Gastroesophageal sphincter (tissue), 3 donors: ENCODE measurements at regions not wholly inside any gene's neighbourhood (a gene's known extent, or its start where the extent isn't known, plus 50 kb on each side); places are given as distances from the start of the nearest gene placed in this dataset.

Source experiments
- POLR2AphosphoS5 ChIP-seq: sonication (generic); formaldehyde crosslinking; IDR thresholded peaks from one replicate; pipeline ENCODE4 v1.6.1; 2017; ENCODE audit warnings: antibody characterized with exemption
- TF ChIP-seq, protein P1 (sequence below), 4 experiments: fragments of 200-600 bp in 2 of 4; fragments of 450-650 bp in 2 of 4; sonication (generic) in 1 of 4; IDR thresholded peaks; one replicate each; pipeline ENCODE4 v1.5.1; 2017 to 2019; ENCODE audit warnings: antibody characterized with exemption in 4 of 4, mild to moderate bottlenecking in 2 of 4, moderate library complexity in 2 of 4

DNA sequence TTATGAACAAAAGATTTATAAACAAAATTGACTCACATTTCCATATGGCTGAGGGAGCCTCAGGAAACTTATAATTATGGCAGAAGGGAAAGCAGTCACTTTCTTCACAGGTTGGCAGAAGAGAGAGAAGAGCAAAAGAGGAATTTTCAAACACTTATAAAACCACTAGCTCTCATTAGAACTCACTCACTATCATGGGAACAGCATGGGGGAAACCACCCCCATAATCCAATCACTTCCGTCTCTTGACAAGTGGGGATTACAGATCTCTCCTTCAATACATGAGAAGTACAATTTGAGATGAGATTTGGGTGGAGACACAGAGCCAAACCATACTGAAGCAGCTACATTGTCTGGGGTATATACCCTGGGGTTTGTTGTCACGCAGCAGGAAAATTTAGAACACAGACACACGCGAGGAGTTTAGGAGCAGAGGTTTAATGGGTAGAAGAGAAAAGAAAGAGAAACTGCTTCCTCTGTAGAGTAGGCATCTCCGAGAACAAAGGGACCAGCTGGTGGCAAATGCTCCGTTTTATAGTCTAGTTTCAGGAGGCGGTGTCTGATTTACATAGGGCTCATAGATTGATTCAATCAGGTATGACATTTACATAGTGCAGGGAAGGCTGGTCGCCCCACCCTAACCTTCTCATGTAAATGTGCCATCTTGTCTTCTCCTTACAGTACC, 2277.7 kb upstream of the AGA start:
- TF ChIP-seq POLR2AphosphoS5, result no peak
- TF ChIP-seq, protein P1, sequence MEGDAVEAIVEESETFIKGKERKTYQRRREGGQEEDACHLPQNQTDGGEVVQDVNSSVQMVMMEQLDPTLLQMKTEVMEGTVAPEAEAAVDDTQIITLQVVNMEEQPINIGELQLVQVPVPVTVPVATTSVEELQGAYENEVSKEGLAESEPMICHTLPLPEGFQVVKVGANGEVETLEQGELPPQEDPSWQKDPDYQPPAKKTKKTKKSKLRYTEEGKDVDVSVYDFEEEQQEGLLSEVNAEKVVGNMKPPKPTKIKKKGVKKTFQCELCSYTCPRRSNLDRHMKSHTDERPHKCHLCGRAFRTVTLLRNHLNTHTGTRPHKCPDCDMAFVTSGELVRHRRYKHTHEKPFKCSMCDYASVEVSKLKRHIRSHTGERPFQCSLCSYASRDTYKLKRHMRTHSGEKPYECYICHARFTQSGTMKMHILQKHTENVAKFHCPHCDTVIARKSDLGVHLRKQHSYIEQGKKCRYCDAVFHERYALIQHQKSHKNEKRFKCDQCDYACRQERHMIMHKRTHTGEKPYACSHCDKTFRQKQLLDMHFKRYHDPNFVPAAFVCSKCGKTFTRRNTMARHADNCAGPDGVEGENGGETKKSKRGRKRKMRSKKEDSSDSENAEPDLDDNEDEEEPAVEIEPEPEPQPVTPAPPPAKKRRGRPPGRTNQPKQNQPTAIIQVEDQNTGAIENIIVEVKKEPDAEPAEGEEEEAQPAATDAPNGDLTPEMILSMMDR (IDR thresholded peaks at IDR 0.05), result no peak
